Mesothelial cell of epicardium (in vitro differentiated cells): ENCODE measurements at regions not wholly inside any gene's neighbourhood (a gene's known extent, or its start where the extent isn't known, plus 50 kb on each side); places are given as distances from the start of the nearest gene placed in this dataset.

Experiments
- DNase-seq, 2 experiments: peaks; one replicate each; pipeline ENCODE4 v3.0.0; 2021; ENCODE audit warnings: low spot score in 2 of 2; ENCODE audit not compliant: unreplicated experiment in 2 of 2
- H3K27ac Mint-ChIP-seq: 2 replicates; pipeline ENCODE4 v1.8.0; 2021; ENCODE audit warnings: mixed read lengths
- H3K27me3 Mint-ChIP-seq: 2 replicates; pipeline ENCODE4 v1.8.0; 2021; ENCODE audit warnings: low read depth, mixed read lengths
- H3K36me3 Mint-ChIP-seq: 2 replicates; pipeline ENCODE4 v1.8.0; 2021; ENCODE audit warnings: mixed read lengths
- H3K4me1 Mint-ChIP-seq: 2 replicates; pipeline ENCODE4 v1.8.0; 2021; ENCODE audit warnings: mixed read lengths
- H3K4me3 Mint-ChIP-seq: 2 replicates; pipeline ENCODE4 v1.8.0; 2021; ENCODE audit warnings: mild to moderate bottlenecking, moderate library complexity, mixed read lengths
- H3K9me3 Mint-ChIP-seq: 2 replicates; pipeline ENCODE4 v1.8.0; 2021; ENCODE audit warnings: mixed read lengths
- CTCF ChIP-seq: fragments of 200-600 bp; sonication (generic); IDR thresholded peaks from one replicate; pipeline ENCODE4 v1.5.0; 2021; ENCODE audit warnings: antibody characterized with exemption; ENCODE audit not compliant: unreplicated experiment

GRCh38 chr3:182585532-182586150 lies 207.7 kb upstream of the ATP11B start:
- no peaks in the 10 kb centered on the region for H3K4me1 Mint-ChIP-seq
- no peaks in the 10 kb centered on the region for H3K27me3 Mint-ChIP-seq
- peaks cover 5% of the 10 kb centered on the region for H3K9me3 Mint-ChIP-seq
- no peak for DNase-seq
- H3K36me3 Mint-ChIP-seq, result no peaks in the 10 kb centered on the region
- H3K27ac Mint-ChIP-seq, result no peak overlapping the region
- no peak for TF ChIP-seq CTCF
- H3K4me3 Mint-ChIP-seq, result no peak overlapping the region

GRCh38 chr3:182592747-182593146 lies 200.6 kb upstream of the ATP11B start:
- peaks cover 13% of the 10 kb centered on the region for H3K4me1 Mint-ChIP-seq
- H3K4me3 Mint-ChIP-seq, result no peak overlapping the region
- no peak for TF ChIP-seq CTCF
- no peak overlapping the region for H3K27ac Mint-ChIP-seq
- no peaks in the 10 kb centered on the region for H3K27me3 Mint-ChIP-seq
- DNase-seq, result no peak
- no peaks in the 10 kb centered on the region for H3K36me3 Mint-ChIP-seq
- H3K9me3 Mint-ChIP-seq, result peaks cover 5% of the 10 kb centered on the region

DNA sequence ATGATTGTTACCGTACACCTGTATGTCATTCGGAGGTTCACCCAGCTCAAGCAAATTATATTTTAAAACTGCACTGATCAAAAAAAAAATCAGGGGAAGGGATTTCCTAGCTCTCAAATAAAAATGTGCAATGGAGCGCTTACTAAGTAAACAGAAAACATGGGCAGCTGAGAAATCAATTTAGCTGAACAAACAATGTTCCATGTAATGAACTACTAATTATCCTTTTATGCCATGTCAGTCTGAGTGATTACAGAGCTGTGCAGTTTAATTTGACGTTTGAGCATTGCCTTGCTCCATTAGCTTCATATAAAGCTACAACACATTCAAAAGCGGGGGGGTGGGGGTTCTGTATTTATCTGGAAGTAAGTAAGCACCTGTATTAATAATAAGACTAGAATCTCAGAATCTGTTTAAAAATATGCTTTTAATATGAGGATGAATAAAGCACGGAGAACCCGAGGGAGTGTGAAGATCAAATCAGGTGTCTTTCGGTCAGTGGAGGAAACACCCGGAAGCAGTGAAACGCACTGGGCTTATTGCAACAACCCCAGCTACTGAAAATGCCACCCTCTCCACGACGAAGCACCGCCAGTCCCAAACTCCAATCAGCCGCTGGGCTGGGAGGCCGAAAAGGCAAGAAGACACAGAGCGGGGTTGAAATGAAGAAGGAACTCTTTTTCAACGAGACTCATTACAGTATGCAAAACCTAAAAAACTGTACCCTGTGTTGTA lies 196.5 kb upstream of the ATP11B start:
- no peak for DNase-seq
- Mint-ChIP-seq H3K9me3 (no peaks in the 10 kb centered on the region), H3K36me3 (no peaks in the 10 kb centered on the region), H3K4me3 (no peak overlapping the region), H3K27ac (no peak overlapping the region), H3K27me3 (no peaks in the 10 kb centered on the region), H3K4me1 (peaks cover 15% of the 10 kb centered on the region)
- no peak for TF ChIP-seq CTCF

DNA sequence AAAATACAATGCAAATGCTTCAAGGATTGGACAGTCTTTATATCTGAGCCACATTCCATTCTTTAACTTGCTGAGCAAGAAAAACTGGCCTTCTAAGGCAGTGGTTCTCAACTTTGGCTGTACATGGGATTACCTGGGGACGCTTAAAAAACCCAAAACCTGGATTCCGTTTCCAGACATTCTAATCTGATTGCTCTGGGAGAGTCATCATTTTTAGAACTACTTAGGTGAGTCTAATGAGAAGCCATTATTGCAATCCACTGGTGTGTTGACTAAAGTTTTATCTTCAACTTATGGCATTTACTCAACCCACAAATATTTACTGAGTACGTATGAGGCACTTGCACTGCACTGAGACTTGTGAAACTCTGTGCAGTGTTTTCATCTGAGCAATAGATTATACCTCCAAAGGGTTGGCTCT lies 195.7 kb upstream of the ATP11B start:
- no peaks in the 10 kb centered on the region for H3K36me3 Mint-ChIP-seq
- no peak overlapping the region for H3K4me3 Mint-ChIP-seq
- no peaks in the 10 kb centered on the region for H3K27me3 Mint-ChIP-seq

DNA sequence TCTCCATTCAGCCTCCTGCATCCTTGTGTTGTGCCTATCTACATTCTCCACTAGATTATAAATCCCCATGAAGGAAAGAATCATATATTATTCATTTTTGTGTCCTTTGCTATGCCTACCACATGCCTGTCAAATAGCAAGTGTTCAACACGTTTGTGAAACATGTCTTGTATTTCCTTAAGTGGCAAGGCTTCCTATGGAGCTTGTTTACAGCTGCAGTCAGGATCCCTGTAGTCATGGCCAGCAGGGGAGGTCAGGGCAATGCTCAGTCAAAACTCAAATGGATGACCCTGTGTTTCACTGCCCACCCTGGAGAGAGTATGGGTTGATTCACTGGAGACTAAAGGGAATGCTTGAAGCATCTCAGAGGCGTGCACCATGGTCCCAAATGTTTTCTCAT lies 191.7 kb upstream of the ATP11B start:
- no peak overlapping the region for H3K27ac Mint-ChIP-seq
- peaks cover 19% of the 10 kb centered on the region for H3K4me1 Mint-ChIP-seq
- H3K4me3 Mint-ChIP-seq, result no peak overlapping the region
- no peak for DNase-seq
- no peak for TF ChIP-seq CTCF
- H3K36me3 Mint-ChIP-seq, result no peaks in the 10 kb centered on the region
- H3K9me3 Mint-ChIP-seq, result no peaks in the 10 kb centered on the region
- H3K27me3 Mint-ChIP-seq, result no peaks in the 10 kb centered on the region

More for the DNA sequence above, 195.7 kb upstream of the ATP11B start:
- Mint-ChIP-seq H3K9me3 (no peaks in the 10 kb centered on the region), H3K27ac (no peak overlapping the region), H3K4me1 (peaks cover 15% of the 10 kb centered on the region)
- DNase-seq, result no peak
- no peak for TF ChIP-seq CTCF
